ENCODE measurements at regions not wholly inside any gene's neighbourhood (a gene's known extent, or its start where the extent isn't known, plus 50 kb on each side); places are given as distances from the start of the nearest gene placed in this dataset.

GRCh38 chr3:66602237-66602636 is 101.4 kb upstream of the LRIG1 start:
- TF ChIP-seq CTCF (conservative IDR thresholded peaks at IDR 0.05; ENCODE audit: low read depth, low read length) (no peak), EZH2 (IDR thresholded peaks at IDR 0.05; ENCODE audit: low read length, unreplicated experiment) (no peak)
